Tibial nerve (tissue), 3 donors: ENCODE measurements at regions not wholly inside any gene's neighbourhood (a gene's known extent, or its start where the extent isn't known, plus 50 kb on each side); places are given as distances from the start of the nearest gene placed in this dataset.

Experiments used
- POLR2A ChIP-seq, 2 donors: fragments of 450-650 bp; IDR thresholded peaks; one replicate each; pipeline ENCODE4 v1.6.1; 2017; ENCODE audit warnings: antibody characterized with exemption in 2 of 2, mild to moderate bottlenecking in 2 of 2, moderate library complexity in 2 of 2
- TF ChIP-seq, protein P1 (sequence below), 5 experiments: fragments of 200-600 bp in 3 of 5; fragments of 450-650 bp in 2 of 5; sonication (generic) in 3 of 5; IDR thresholded peaks; one replicate each; pipeline ENCODE4 v1.5.1; 2016 to 2019; ENCODE audit warnings: antibody characterized with exemption in 5 of 5, mild to moderate bottlenecking in 3 of 5, moderate library complexity in 2 of 5

DNA sequence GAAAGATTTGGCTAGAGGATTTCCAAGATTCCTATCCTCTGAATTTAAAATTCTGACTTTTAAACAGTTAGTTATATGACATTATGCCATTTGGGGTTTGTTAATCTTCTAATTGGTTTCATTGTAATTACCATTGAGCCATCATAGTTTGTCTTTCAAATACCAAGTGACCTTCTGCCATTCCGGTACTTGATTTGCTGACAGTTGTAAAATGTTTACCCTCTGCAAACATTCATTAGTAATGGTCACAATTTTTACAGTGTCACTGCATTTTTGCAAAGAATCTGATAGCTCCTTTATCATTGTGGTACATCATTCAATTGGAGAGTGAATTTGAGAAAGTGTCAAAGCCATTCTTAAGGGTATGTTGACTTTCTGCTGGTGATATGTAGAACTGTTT is 645.0 kb upstream of the TBL1XR1 start:
- TF ChIP-seq, protein P1, sequence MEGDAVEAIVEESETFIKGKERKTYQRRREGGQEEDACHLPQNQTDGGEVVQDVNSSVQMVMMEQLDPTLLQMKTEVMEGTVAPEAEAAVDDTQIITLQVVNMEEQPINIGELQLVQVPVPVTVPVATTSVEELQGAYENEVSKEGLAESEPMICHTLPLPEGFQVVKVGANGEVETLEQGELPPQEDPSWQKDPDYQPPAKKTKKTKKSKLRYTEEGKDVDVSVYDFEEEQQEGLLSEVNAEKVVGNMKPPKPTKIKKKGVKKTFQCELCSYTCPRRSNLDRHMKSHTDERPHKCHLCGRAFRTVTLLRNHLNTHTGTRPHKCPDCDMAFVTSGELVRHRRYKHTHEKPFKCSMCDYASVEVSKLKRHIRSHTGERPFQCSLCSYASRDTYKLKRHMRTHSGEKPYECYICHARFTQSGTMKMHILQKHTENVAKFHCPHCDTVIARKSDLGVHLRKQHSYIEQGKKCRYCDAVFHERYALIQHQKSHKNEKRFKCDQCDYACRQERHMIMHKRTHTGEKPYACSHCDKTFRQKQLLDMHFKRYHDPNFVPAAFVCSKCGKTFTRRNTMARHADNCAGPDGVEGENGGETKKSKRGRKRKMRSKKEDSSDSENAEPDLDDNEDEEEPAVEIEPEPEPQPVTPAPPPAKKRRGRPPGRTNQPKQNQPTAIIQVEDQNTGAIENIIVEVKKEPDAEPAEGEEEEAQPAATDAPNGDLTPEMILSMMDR (IDR thresholded peaks at IDR 0.05), result no peak
- no peak for TF ChIP-seq POLR2A (IDR thresholded peaks at IDR 0.05)
